Esophagus muscularis mucosa (tissue), 4 donors: ENCODE measurements at regions not wholly inside any gene's neighbourhood (a gene's known extent, or its start where the extent isn't known, plus 50 kb on each side); places are given as distances from the start of the nearest gene placed in this dataset.

Experiments
- DNase-seq: peaks from one replicate; pipeline ENCODE4 v3.0.0-alpha.2; 2017; ENCODE audit errors: extremely low spot score
- H3K27ac ChIP-seq, 4 donors: fragments of 200-600 bp; sonication (generic); replicated peaks in 1 of 4; 1 replicate in 3 of 4; 2 replicates in 1 of 4; pipeline ENCODE4 v1.5.1; 2016 to 2019; ENCODE audit warnings: mild to moderate bottlenecking in 1 of 4
- H3K27me3 ChIP-seq, 4 donors: fragments of 200-600 bp; sonication (generic); one replicate each; pipeline versions ENCODE4 v1.5.1 to v1.6.0; 2016 to 2019
- H3K36me3 ChIP-seq, 4 donors: fragments of 200-600 bp; sonication (generic); one replicate each; pipeline ENCODE4 v1.5.1; 2016 to 2019
- H3K4me1 ChIP-seq, 4 donors: fragments of 200-600 bp; sonication (generic); one replicate each; pipeline ENCODE4 v1.5.1; 2016 to 2019
- H3K4me3 ChIP-seq, 4 donors: fragments of 200-600 bp; sonication (generic); 1 replicate in 2 of 4; 2 replicates in 2 of 4; pipeline ENCODE4 v1.5.1; 2016 to 2019; ENCODE audit warnings: mild to moderate bottlenecking in 4 of 4, moderate library complexity in 1 of 4
- H3K9me3 ChIP-seq, 4 donors: fragments of 200-600 bp; sonication (generic); 1 replicate in 3 of 4; 2 replicates in 1 of 4; pipeline ENCODE4 v1.5.1; 2016 to 2019
- EP300 ChIP-seq: sonication (generic); formaldehyde crosslinking; IDR thresholded peaks from one replicate; pipeline ENCODE4 v1.6.1; 2017; ENCODE audit warnings: antibody characterized with exemption
- POLR2A ChIP-seq: fragments of 450-650 bp; IDR thresholded peaks from one replicate; pipeline ENCODE4 v1.6.1; 2017; ENCODE audit warnings: antibody characterized with exemption, moderate library complexity, mild to moderate bottlenecking, low read depth
- POLR2AphosphoS5 ChIP-seq, 2 donors: sonication (generic); formaldehyde crosslinking; IDR thresholded peaks; one replicate each; pipeline ENCODE4 v1.6.1; 2017; ENCODE audit warnings: antibody characterized with exemption in 2 of 2
- WGBS: methylation state at CpG from one replicate; pipeline ENCODE4 v1.1.5; 2018; 5-methylcytosine and 5-hydroxymethylcytosine counted together
- intact Hi-C: fragments of 100-400 bp; cut with DNase I; formaldehyde crosslinking; loops from one replicate; pipeline ENCODE4 v1.15.1; 2023
- TF ChIP-seq, protein P1 (sequence below), 3 experiments: fragments of 200-600 bp in 2 of 3; fragments of 450-650 bp in 1 of 3; sonication (generic) in 2 of 3; IDR thresholded peaks; one replicate each; pipeline ENCODE4 v1.5.1; 2017 to 2019; ENCODE audit warnings: antibody characterized with exemption in 3 of 3, mild to moderate bottlenecking in 2 of 3, moderate library complexity in 1 of 3

DNA sequence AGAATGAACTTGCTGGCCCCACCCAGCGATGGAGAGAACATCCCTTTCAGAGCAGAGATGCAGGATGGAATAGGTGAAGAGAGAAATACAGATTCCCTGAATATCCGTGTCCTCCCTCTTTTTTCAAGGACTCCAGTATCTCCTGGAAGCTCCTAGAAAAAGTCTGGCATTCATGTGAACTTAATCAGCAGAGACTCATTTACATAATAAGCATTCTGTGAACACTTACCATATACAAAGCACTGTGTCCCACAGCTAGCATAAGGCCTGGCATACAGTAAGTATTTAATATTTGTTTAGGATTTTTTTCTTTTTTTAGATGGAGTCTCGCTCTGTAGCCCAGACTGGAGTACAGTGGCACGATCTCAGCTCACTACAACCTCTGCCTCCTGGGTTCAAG, 208.5 kb upstream of the RPL38 start:
- Histone ChIP-seq H3K27me3 (peaks cover 0 to 72% (median 0%) of the 10 kb centered on the region in 4 donors), H3K4me3 (no peak overlapping the region), H3K27ac (no peak overlapping the region), H3K9me3 (no peaks in the 10 kb centered on the region), H3K4me1 (peaks cover 0 to 7% (median 2%) of the 10 kb centered on the region in 4 donors), H3K36me3 (no peaks in the 10 kb centered on the region)
- intact Hi-C loops: no loop called here
- TF ChIP-seq EP300 (no peak), POLR2A (no peak), POLR2AphosphoS5 (IDR thresholded peaks at IDR 0.05) (no peak)
- TF ChIP-seq, protein P1, sequence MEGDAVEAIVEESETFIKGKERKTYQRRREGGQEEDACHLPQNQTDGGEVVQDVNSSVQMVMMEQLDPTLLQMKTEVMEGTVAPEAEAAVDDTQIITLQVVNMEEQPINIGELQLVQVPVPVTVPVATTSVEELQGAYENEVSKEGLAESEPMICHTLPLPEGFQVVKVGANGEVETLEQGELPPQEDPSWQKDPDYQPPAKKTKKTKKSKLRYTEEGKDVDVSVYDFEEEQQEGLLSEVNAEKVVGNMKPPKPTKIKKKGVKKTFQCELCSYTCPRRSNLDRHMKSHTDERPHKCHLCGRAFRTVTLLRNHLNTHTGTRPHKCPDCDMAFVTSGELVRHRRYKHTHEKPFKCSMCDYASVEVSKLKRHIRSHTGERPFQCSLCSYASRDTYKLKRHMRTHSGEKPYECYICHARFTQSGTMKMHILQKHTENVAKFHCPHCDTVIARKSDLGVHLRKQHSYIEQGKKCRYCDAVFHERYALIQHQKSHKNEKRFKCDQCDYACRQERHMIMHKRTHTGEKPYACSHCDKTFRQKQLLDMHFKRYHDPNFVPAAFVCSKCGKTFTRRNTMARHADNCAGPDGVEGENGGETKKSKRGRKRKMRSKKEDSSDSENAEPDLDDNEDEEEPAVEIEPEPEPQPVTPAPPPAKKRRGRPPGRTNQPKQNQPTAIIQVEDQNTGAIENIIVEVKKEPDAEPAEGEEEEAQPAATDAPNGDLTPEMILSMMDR (IDR thresholded peaks at IDR 0.05): no peak
- 81% methylated on average over 4 of the region's 4 CpGs for WGBS
- no peak for DNase-seq

DNA sequence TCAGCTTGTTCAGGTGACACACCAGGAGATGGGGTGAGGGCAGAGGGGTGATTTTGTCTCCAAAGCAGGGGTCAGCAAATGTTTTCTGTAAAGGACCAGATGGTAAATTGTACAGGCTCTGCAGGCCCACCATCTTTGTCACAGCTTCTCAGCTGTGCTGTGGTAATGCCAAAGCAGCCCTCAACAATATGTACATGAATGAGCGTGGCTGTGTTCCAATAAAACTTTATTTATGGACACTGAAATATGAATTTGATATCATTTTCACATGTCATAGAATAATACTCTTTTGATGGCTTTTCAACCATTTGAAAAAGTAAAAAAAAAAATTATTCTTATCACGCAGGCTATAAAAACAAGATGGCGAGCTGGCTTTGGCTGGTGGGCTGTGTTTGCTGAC, 206.4 kb upstream of the RPL38 start:
- Histone ChIP-seq H3K4me1 (peaks cover 0 to 7% (median 2%) of the 10 kb centered on the region in 4 donors), H3K36me3 (no peaks in the 10 kb centered on the region), H3K9me3 (no peaks in the 10 kb centered on the region), H3K27me3 (peaks cover 0 to 59% (median 0%) of the 10 kb centered on the region in 4 donors), H3K4me3 (no peak overlapping the region), H3K27ac (no peak overlapping the region)
- TF ChIP-seq POLR2A (no peak), EP300 (no peak), POLR2AphosphoS5 (IDR thresholded peaks at IDR 0.05) (no peak)
- TF ChIP-seq, protein P1 (IDR thresholded peaks at IDR 0.05): no peak
- intact Hi-C loops: no loop called here
- 93% methylated on average over 3 of the region's 3 CpGs for WGBS
- DNase-seq: no peak

DNA sequence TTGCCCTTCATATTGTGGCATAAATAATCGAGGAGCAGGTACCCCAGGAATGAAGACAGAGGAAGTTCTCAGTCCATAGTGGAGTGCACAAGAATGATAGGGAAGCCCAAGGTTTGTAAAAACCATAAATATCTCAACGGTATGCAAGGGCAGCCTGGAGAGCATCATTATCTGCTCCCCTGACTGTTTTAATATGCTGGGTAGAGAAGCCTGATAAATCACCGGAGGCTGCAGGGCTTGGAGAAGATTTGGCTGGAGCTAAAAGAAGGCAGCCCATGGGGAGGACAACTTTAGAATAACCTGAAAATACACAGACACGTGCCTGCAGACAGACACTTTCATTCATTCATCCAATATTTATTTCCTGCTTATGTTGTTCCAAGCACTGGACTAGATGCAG, 205.2 kb upstream of the RPL38 start:
- H3K4me3 ChIP-seq: no peak overlapping the region
- intact Hi-C loops: no loop called here
- no peaks in the 10 kb centered on the region for H3K9me3 ChIP-seq
- TF ChIP-seq, protein P1 (IDR thresholded peaks at IDR 0.05): no peak
- TF ChIP-seq EP300 (no peak), POLR2A (no peak), POLR2AphosphoS5 (IDR thresholded peaks at IDR 0.05) (no peak)
- 28% methylated on average over 4 of the region's 4 CpGs for WGBS
- no peak overlapping the region for H3K27ac ChIP-seq
- peaks cover 0 to 53% (median 0%) of the 10 kb centered on the region in 4 donors for H3K27me3 ChIP-seq
- no peak for DNase-seq
- H3K4me1 ChIP-seq: peaks cover 0 to 7% (median 2%) of the 10 kb centered on the region in 4 donors
- H3K36me3 ChIP-seq: no peaks in the 10 kb centered on the region

DNA sequence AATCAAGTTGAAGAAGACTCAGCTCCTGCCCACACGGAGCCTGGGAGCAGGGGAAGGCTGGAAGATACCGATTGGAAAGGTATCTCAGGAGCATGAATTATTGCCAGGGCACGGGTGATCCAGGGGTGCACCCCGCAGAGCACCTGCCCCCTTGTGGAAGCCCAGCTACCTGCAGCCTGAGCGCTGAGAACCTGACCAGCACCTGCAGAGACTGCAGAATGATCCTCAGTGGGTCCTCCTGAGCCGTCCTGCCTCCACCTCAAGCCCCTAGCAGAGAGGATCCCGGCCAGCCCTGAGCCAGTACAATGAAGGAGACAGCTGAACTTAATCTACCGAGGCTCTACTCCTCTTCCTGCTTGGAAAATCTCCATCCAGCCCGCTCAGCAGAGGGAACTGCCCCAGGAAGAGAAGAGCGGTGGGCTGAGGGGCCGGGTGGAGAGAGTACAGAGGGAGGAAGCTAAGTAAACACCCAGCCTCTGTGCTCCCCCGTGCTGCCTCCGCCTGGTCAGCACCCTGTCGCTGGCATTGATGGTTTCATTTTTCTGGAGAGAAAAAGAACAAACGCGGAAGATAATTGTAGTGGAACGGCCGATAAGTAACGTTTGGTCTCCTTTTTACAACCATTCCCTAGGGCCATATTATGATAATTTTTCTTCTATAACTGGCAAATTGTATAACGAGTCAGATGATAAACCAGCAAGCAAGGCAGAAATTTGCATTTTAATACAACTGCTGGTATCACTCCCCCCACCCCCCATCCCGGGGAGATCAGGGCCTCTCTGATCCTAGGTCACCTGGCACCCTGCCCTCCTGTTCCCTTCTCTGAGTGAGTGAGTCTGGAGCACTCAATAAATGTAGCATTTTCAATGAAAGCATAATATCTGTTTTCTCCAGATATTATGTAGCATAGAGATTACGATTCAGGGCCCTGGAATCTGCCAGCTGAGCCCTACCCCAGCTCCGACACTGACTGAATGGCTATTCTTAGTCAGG, 204.5 kb upstream of the RPL38 start:
- peaks cover 0 to 7% (median 2%) of the 10 kb centered on the region in 4 donors for H3K4me1 ChIP-seq
- H3K27me3 ChIP-seq: peaks cover 0 to 51% (median 0%) of the 10 kb centered on the region in 4 donors
- no peaks in the 10 kb centered on the region for H3K9me3 ChIP-seq
- TF ChIP-seq, protein P1 (IDR thresholded peaks at IDR 0.05): peak in 2 of 3 experiments; percentile 38 to 58
- no peak for TF ChIP-seq POLR2A
- DNase-seq: no peak
- H3K27ac ChIP-seq: no peak overlapping the region
- 35% methylated on average over 23 of the region's 23 CpGs for WGBS
- intact Hi-C loops: no loop called here
- H3K36me3 ChIP-seq: no peaks in the 10 kb centered on the region
- H3K4me3 ChIP-seq: peak overlapping the region in 2 of 4 donors; percentile 14 to 25
